Rectal smooth muscle tissue (tissue), 1 donor: ENCODE measurements at regions not wholly inside any gene's neighbourhood (a gene's known extent, or its start where the extent isn't known, plus 50 kb on each side); places are given as distances from the start of the nearest gene placed in this dataset.

Source experiments
- H3K27ac ChIP-seq: one replicate; pipeline ENCODE4 v1.7.0; 2013; ENCODE audit warnings: low read depth, low read length, inconsistent platforms
- H3K27me3 ChIP-seq: one replicate; pipeline ENCODE4 v1.7.0; 2013; ENCODE audit warnings: low read length; ENCODE audit not compliant: control insufficient read depth, insufficient read depth
- H3K36me3 ChIP-seq: one replicate; pipeline ENCODE4 v1.7.0; 2013; ENCODE audit warnings: low read length; ENCODE audit not compliant: control insufficient read depth, insufficient read depth
- H3K4me1 ChIP-seq: one replicate; pipeline ENCODE4 v1.7.0; 2013; ENCODE audit warnings: low read length; ENCODE audit not compliant: control insufficient read depth, insufficient read depth
- H3K4me3 ChIP-seq: one replicate; pipeline ENCODE4 v1.7.0; 2013; ENCODE audit warnings: low read length
- H3K9ac ChIP-seq: one replicate; pipeline ENCODE4 v1.7.0; 2013; ENCODE audit warnings: low read length

GRCh38 chrX:794311-794710 lies 163.7 kb downstream of the SHOX start:
- no peaks in the 10 kb centered on the region for H3K27me3 ChIP-seq
- no peaks in the 10 kb centered on the region for H3K36me3 ChIP-seq
- no peak overlapping the region for H3K4me3 ChIP-seq
- no peaks in the 10 kb centered on the region for H3K4me1 ChIP-seq
- no peak overlapping the region for H3K9ac ChIP-seq
- H3K27ac ChIP-seq = no peak overlapping the region

- H3K4me1 ChIP-seq = no peaks in the 10 kb centered on the region
- H3K27me3 ChIP-seq = peaks cover 2% of the 10 kb centered on the region
- no peak overlapping the region for H3K4me3 ChIP-seq
- no peak overlapping the region for H3K27ac ChIP-seq
- H3K9ac ChIP-seq = no peak overlapping the region
- H3K36me3 ChIP-seq = no peaks in the 10 kb centered on the region
These were observed 162.7 kb downstream of the SHOX start for GRCh38 chrX:793216-793770.

DNA sequence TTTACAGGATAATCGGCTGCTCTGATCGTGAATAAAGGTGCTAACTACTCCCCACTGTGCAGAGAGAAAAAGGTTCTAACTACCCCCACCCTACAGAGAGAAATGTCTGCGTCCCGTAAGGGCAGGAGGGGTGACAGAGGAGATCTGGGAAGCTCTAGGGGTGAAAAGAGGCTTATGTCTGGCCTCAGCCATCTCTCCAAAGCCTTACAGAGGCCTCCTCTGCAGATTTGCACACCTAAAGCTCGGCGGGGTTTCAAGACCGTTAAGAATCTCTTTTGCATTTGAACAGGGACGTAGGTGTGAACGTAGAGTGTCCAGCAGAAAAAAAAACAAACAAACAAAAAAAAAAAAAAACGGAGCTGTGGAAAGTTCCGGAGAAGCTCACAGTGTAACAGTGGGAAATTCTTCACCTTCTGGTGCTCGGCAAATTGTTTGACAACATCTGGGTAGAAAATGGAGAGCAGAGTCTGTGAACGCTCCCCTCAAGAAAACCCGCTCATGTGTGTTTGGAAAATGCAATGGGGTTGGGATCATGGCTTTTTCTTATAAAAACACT lies 161.0 kb downstream of the SHOX start:
- no peaks in the 10 kb centered on the region for H3K4me1 ChIP-seq
- peaks cover 2% of the 10 kb centered on the region for H3K27me3 ChIP-seq
- no peaks in the 10 kb centered on the region for H3K36me3 ChIP-seq
- no peak overlapping the region for H3K9ac ChIP-seq
- H3K27ac ChIP-seq = no peak overlapping the region
- no peak overlapping the region for H3K4me3 ChIP-seq

GRCh38 chrX:790783-791360 lies 160.3 kb downstream of the SHOX start:
- Histone ChIP-seq H3K4me3 (no peak overlapping the region), H3K27me3 (peaks cover 2% of the 10 kb centered on the region), H3K36me3 (no peaks in the 10 kb centered on the region), H3K4me1 (no peaks in the 10 kb centered on the region), H3K9ac (no peak overlapping the region), H3K27ac (no peak overlapping the region)

- H3K36me3 ChIP-seq = no peaks in the 10 kb centered on the region
- no peak overlapping the region for H3K27ac ChIP-seq
- peaks cover 2% of the 10 kb centered on the region for H3K27me3 ChIP-seq
- H3K4me3 ChIP-seq = no peak overlapping the region
- H3K4me1 ChIP-seq = no peaks in the 10 kb centered on the region
- H3K9ac ChIP-seq = no peak overlapping the region
These were observed 159.5 kb downstream of the SHOX start for GRCh38 chrX:790041-790506.

DNA sequence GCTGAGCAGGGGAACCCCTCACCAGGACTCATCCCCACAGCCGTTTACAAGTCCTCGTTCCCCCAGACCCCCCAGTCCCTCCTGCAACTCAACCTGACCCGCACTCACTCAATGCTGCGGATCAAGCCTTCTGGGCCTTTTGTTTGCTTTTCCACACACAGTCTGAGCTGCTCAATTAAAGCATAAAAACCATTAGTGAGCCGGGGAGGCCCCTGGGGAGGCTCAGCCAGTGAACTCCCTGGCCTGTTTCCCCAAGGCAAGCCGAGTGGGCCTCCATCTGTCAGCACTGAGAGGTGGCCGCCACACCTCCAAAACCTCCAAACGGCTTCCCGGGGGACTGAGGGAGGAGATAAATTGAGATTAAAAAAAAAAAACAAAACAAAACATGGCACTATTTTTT lies 158.5 kb downstream of the SHOX start:
- Histone ChIP-seq H3K4me3 (no peak overlapping the region), H3K27ac (no peak overlapping the region), H3K36me3 (no peaks in the 10 kb centered on the region), H3K9ac (no peak overlapping the region), H3K4me1 (no peaks in the 10 kb centered on the region), H3K27me3 (peaks cover 2% of the 10 kb centered on the region)

DNA sequence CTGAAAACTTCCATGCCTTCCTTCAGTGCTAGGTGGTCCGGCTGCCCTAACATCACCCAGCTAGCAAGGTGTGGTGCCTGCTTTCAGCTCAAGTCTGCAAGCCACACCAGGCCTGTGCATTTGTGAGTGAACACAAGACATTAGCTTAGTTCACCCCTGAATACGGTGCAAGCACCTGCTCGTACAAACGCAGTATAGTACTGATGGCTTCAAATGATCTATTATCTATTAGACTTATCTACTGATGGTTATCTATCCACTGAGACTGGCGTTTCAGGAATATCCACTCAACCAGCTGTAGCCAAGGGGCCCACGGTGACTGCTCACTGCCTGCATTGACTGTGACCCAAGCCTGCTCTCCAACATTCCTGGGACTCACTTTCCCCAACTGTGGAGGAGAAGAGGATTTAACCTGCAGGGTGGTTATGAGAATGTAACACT lies 155.9 kb downstream of the SHOX start:
- Histone ChIP-seq H3K36me3 (no peaks in the 10 kb centered on the region), H3K27me3 (peaks cover 2% of the 10 kb centered on the region), H3K4me3 (no peak overlapping the region), H3K27ac (no peak overlapping the region), H3K9ac (no peak overlapping the region), H3K4me1 (no peaks in the 10 kb centered on the region)

- H3K9ac ChIP-seq = no peak overlapping the region
- no peak overlapping the region for H3K4me3 ChIP-seq
- no peaks in the 10 kb centered on the region for H3K4me1 ChIP-seq
- H3K36me3 ChIP-seq = no peaks in the 10 kb centered on the region
- H3K27me3 ChIP-seq = peaks cover 2% of the 10 kb centered on the region
- no peak overlapping the region for H3K27ac ChIP-seq
These were observed 154.2 kb downstream of the SHOX start for GRCh38 chrX:784829-785228.

- Histone ChIP-seq H3K9ac (no peak overlapping the region), H3K27me3 (no peaks in the 10 kb centered on the region), H3K36me3 (no peaks in the 10 kb centered on the region), H3K4me1 (no peaks in the 10 kb centered on the region), H3K4me3 (no peak overlapping the region), H3K27ac (no peak overlapping the region)
These were observed 150.9 kb downstream of the SHOX start for GRCh38 chrX:781224-782204.

- H3K27me3 ChIP-seq = no peaks in the 10 kb centered on the region
- no peak overlapping the region for H3K9ac ChIP-seq
- no peaks in the 10 kb centered on the region for H3K4me1 ChIP-seq
- no peaks in the 10 kb centered on the region for H3K36me3 ChIP-seq
- H3K4me3 ChIP-seq = no peak overlapping the region
- H3K27ac ChIP-seq = no peak overlapping the region
These were observed 146.1 kb downstream of the SHOX start for GRCh38 chrX:776529-777230.

GRCh38 chrX:776061-776460 lies 145.5 kb downstream of the SHOX start:
- Histone ChIP-seq H3K4me1 (no peaks in the 10 kb centered on the region), H3K36me3 (no peaks in the 10 kb centered on the region), H3K9ac (no peak overlapping the region), H3K27me3 (no peaks in the 10 kb centered on the region), H3K27ac (no peak overlapping the region), H3K4me3 (no peak overlapping the region)

DNA sequence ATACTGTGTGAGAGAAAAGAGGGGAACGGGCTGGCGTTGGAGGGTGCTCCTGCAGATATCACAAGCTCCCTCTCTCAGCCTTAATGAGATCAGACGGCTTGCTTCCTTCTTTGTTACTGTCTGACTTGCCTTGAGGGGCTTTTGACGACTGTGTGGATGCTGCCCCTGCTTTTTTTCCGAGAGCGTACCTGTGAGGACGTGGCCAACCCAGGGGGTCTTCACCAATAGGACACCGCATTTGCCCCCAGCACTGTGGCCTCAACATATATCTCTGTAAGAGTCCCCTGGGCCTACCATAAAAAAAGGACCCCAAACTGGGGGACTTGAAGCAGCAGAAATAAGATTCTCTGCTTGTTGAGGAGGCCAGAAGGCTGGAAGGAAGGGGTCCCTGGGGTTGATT lies 143.9 kb downstream of the SHOX start:
- Histone ChIP-seq H3K4me3 (no peak overlapping the region), H3K9ac (no peak overlapping the region), H3K4me1 (no peaks in the 10 kb centered on the region), H3K36me3 (no peaks in the 10 kb centered on the region), H3K27ac (no peak overlapping the region), H3K27me3 (no peaks in the 10 kb centered on the region)
